HepG2 (cell line): ENCODE measurements at regions not wholly inside any gene's neighbourhood (a gene's known extent, or its start where the extent isn't known, plus 50 kb on each side); places are given as distances from the start of the nearest gene placed in this dataset.
A peak's percentile ranks its signal among the peaks of the same experiment; 100 is the strongest.

Source experiments
- ATAC-seq: fragments of 200-7000 bp; cut with Tn5 transposase; 3 replicates; pipeline ENCODE4 v1.9.1; 2020; ENCODE audit warnings: mild to moderate bottlenecking, moderate library complexity
- BruUV-seq: library from RNA; stranded (reverse); fragments of 400-500 nt; replicated peaks from 2 replicates; lab custom pipeline; 2021; lab: Mats Ljungman, UMichigan
- CTCF ChIA-PET: fragments of 300-600 bp; formaldehyde crosslinking; extraction: SDS; loops from one replicate; lab custom pipeline; 2021; ENCODE audit warnings: low total read pairs, inconsistent platforms, low intra/inter-chr PET ratio; lab: Yijun Ruan, JAX
- POLR2A ChIA-PET: fragments of 350-600 bp; sonication (Branson Sonifier 250); formaldehyde crosslinking; loops from one replicate; lab custom pipeline; 2020; ENCODE audit warnings: antibody characterized with exemption, inconsistent platforms; lab: Yijun Ruan, JAX
- DNase-seq: peaks from one replicate; pipeline ENCODE4 v3.0.0-alpha.2; 2015; ENCODE audit warnings: low spot score
- FAIRE-seq: peaks from 3 replicates; lab custom pipeline; 2011; peaks lifted over from hg19 to GRCh38; lab: Jason Lieb, UNC
- H2AFZ ChIP-seq: one replicate; pipeline ENCODE4 v1.6.1; 2011; ENCODE audit warnings: low read length, inconsistent platforms
- H3K27ac ChIP-seq: fragments of 300-600 bp; 3 replicates; pipeline ENCODE4 v1.8.0; 2011; ENCODE audit warnings: mixed run types, mild to moderate bottlenecking, mixed read lengths, low read length, inconsistent platforms; ENCODE audit not compliant: insufficient read depth; ENCODE audit errors: extremely low read length
- H3K27me3 ChIP-seq, 2 experiments: fragments of 200-600 bp in 1 of 2; 2 replicates in 1 of 2; 3 replicates in 1 of 2; pipeline versions ENCODE4 v1.6.0 to v1.8.0; 2011; ENCODE audit warnings: low read length in 2 of 2, mild to moderate bottlenecking in 2 of 2, moderate library complexity in 2 of 2, inconsistent platforms in 1 of 2; ENCODE audit not compliant: insufficient read depth in 2 of 2, control insufficient read depth in 1 of 2
- H3K36me3 ChIP-seq, 2 experiments: fragments of 200-600 bp in 1 of 2; replicated peaks in 1 of 2; 2 replicates in 1 of 2; 3 replicates in 1 of 2; pipeline versions ENCODE4 v1.5.1 to v1.8.0; 2011; ENCODE audit warnings: low read length in 2 of 2, inconsistent platforms in 1 of 2; ENCODE audit not compliant: insufficient read depth in 2 of 2, control insufficient read depth in 1 of 2
- H3K4me1 ChIP-seq: 2 replicates; pipeline ENCODE4 v1.5.1; 2012; ENCODE audit warnings: low read length, inconsistent platforms; ENCODE audit not compliant: insufficient read depth
- H3K4me2 ChIP-seq: 2 replicates; pipeline ENCODE4 v1.6.0; 2011; ENCODE audit warnings: low read depth, low read length, inconsistent platforms
- H3K4me3 ChIP-seq, 3 experiments: fragments of 200-600 bp in 1 of 3; sonication (generic), shearing (Covaris generic) in 1 of 3; replicated peaks in 1 of 3; 2 replicates each; pipeline ENCODE4 v1.5.1; 2011 to 2016; ENCODE audit warnings: low read length in 3 of 3, inconsistent platforms in 2 of 3, low read depth in 2 of 3, mild to moderate bottlenecking in 2 of 3, control low read depth in 1 of 3, mixed read lengths in 1 of 3; ENCODE audit not compliant: insufficient read depth in 1 of 3
- H3K79me2 ChIP-seq: one replicate; pipeline ENCODE4 v1.6.1; 2011; ENCODE audit warnings: low read length, inconsistent platforms; ENCODE audit not compliant: insufficient read depth
- H3K9ac ChIP-seq: 2 replicates; pipeline ENCODE4 v1.6.0; 2011; ENCODE audit warnings: mild to moderate bottlenecking, low read depth, low read length, inconsistent platforms; ENCODE audit not compliant: insufficient read depth
- H3K9me3 ChIP-seq: 2 replicates; pipeline ENCODE4 v1.5.1; 2012; ENCODE audit warnings: mild to moderate bottlenecking, low read length
- H4K20me1 ChIP-seq: 2 replicates; pipeline ENCODE4 v1.6.0; 2011; ENCODE audit warnings: inconsistent platforms, mild to moderate bottlenecking, low read length, moderate library complexity; ENCODE audit not compliant: insufficient read depth
- KDM4B ChIP-seq: sonication (generic); formaldehyde crosslinking; IDR thresholded peaks from 2 replicates; pipeline ENCODE4 v1.4.0; 2020; ENCODE audit warnings: missing genetic modification reagents
- NR2C2 ChIP-seq: sonication (generic); formaldehyde crosslinking; IDR thresholded peaks from 2 replicates; pipeline ENCODE4 v1.4.0; 2020; ENCODE audit warnings: missing genetic modification reagents, mild to moderate bottlenecking, moderate library complexity, borderline replicate concordance
- PHB2 ChIP-seq: fragments of 450-650 bp; IDR thresholded peaks from 2 replicates; pipeline ENCODE4 v1.6.1; 2018; ENCODE audit not compliant: partially characterized antibody
- REPIN1 ChIP-seq: sonication (generic); formaldehyde crosslinking; IDR thresholded peaks from 2 replicates; pipeline ENCODE4 v1.8.0; 2022; ENCODE audit warnings: missing genetic modification reagents, low read depth, mild to moderate bottlenecking, borderline replicate concordance
- SETDB1 ChIP-seq: sonication (generic); formaldehyde crosslinking; IDR thresholded peaks from 2 replicates; pipeline ENCODE4 v1.5.1; 2020; ENCODE audit warnings: missing genetic modification reagents, mild to moderate bottlenecking, borderline replicate concordance
- SNAI1 ChIP-seq: sonication (generic); formaldehyde crosslinking; IDR thresholded peaks from 2 replicates; pipeline ENCODE4 v1.5.0; 2020; ENCODE audit warnings: mild to moderate bottlenecking, missing genetic modification reagents, borderline replicate concordance
- ZNF124 ChIP-seq: sonication (generic); formaldehyde crosslinking; IDR thresholded peaks from 2 replicates; pipeline ENCODE4 v1.4.0; 2020; ENCODE audit warnings: missing genetic modification reagents
- ZNF615 ChIP-seq: sonication (generic); formaldehyde crosslinking; IDR thresholded peaks from 2 replicates; pipeline ENCODE4 v1.5.0; 2020; ENCODE audit warnings: mild to moderate bottlenecking, missing genetic modification reagents, borderline replicate concordance
- WGBS: methylation state at CpG from one replicate; pipeline ENCODE4 v1.1.6; 2017; ENCODE audit warnings: low lambda C conversion rate; 5-methylcytosine and 5-hydroxymethylcytosine counted together
- in situ Hi-C: cut with HindIII; loops from 2 replicates; pipeline ENCODE4 v1.10.0; 2017; ENCODE audit warnings: low pct_unique_long_range_greater_than_20kb; ENCODE audit not compliant: extremely low pct_ligation_motif_present
- intact Hi-C: fragments of 100-400 bp; cut with micrococcal nuclease; formaldehyde crosslinking; loops from one replicate; pipeline ENCODE4 v1.10.0; 2022; ENCODE audit not compliant: unreplicated experiment
- TF ChIP-seq, protein P1 (sequence below): sonication (generic); formaldehyde crosslinking; conservative IDR thresholded peaks from 2 replicates; pipeline ENCODE4 v1.8.0; 2022; ENCODE audit warnings: low read depth, missing genetic modification reagents
- TF ChIP-seq, protein P2 (sequence below): sonication (generic); formaldehyde crosslinking; IDR thresholded peaks from 2 replicates; pipeline ENCODE4 v1.4.0; 2020; ENCODE audit warnings: missing genetic modification reagents
- TF ChIP-seq, protein P3 (sequence below): sonication (generic); formaldehyde crosslinking; IDR thresholded peaks from 2 replicates; pipeline ENCODE4 v1.8.1; 2023; ENCODE audit warnings: mild to moderate bottlenecking, missing genetic modification reagents
- TF ChIP-seq, protein P4 (sequence below): sonication (generic); formaldehyde crosslinking; IDR thresholded peaks from 2 replicates; pipeline ENCODE4 v1.8.0; 2022; ENCODE audit warnings: mild to moderate bottlenecking, missing genetic modification reagents
- TF ChIP-seq, protein P5 (sequence below): sonication (generic); formaldehyde crosslinking; IDR thresholded peaks from 2 replicates; pipeline ENCODE4 v1.8.1; 2022; ENCODE audit warnings: low read depth, mild to moderate bottlenecking, missing genetic modification reagents
- TF ChIP-seq, protein P6 (sequence below): sonication (generic); formaldehyde crosslinking; IDR thresholded peaks from 2 replicates; pipeline ENCODE4 v1.4.0; 2020; ENCODE audit warnings: low read depth, mild to moderate bottlenecking, missing genetic modification reagents

DNA sequence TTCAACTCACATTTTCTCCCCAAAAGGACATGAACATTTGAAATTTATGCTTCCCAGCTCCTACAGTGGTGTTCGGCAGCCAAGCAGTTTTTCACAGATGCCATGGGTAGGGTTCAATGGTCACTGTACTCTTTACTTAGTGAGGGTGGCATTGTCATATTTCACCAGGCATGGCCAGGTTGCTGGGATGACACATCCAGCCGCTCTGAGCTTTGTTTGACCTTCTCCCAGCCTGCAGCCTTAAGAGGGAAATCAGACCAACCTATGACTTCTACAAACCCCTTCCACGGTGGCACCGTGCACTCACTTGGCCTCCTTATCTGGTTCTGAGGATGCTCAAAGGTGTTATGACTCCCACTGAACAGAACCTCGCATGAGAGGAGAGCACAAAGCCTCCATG is 108.4 kb upstream of the SH3BP4 start (continued):
- TF ChIP-seq SETDB1 (CRISPR knock-in tag) (no peak), ZNF124 (CRISPR knock-in tag) (0 out of 2 replicates have a peak, but pooled peaks have one; percentile 37), NR2C2 (peak; percentile 40; the same call in 1 of the 2 replicates), SNAI1 (no peak), KDM4B (CRISPR knock-in tag) (0 out of 2 replicates have a peak, but pooled peaks have one; percentile 20)
- TF ChIP-seq, protein P1, sequence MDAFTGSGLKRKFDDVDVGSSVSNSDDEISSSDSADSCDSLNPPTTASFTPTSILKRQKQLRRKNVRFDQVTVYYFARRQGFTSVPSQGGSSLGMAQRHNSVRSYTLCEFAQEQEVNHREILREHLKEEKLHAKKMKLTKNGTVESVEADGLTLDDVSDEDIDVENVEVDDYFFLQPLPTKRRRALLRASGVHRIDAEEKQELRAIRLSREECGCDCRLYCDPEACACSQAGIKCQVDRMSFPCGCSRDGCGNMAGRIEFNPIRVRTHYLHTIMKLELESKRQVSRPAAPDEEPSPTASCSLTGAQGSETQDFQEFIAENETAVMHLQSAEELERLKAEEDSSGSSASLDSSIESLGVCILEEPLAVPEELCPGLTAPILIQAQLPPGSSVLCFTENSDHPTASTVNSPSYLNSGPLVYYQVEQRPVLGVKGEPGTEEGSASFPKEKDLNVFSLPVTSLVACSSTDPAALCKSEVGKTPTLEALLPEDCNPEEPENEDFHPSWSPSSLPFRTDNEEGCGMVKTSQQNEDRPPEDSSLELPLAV, result no peak

DNA sequence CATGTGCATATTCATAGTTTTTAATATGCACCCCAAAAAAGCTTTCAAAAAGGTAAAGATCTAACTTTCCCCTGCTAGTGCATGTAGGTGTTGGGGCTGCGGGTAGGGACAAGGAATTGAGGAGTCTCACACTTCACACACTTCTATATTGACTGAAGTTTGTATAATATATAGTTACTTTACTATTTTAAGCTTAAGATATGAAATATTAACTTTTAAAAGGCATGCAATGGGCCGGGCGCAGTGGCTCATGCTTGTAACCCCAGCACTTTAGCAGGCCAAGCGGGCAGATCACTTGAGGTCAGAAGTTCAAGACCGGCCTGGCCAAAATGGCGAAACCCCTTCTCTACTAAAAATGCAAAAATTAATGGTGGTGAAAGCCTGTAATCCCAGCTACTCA is 109.1 kb upstream of the SH3BP4 start:
- 97% methylated on average over 6 of the region's 6 CpGs for WGBS
- Histone ChIP-seq H4K20me1 (no peaks in the 10 kb centered on the region), H3K79me2 (no peaks in the 10 kb centered on the region), H3K36me3 (no peaks in the 10 kb centered on the region), H3K4me3 (no peak overlapping the region), H3K27ac (no peak overlapping the region), H3K4me2 (no peak overlapping the region), H3K4me1 (peaks cover 100% of the 10 kb centered on the region), H3K9me3 (no peaks in the 10 kb centered on the region), H3K9ac (no peak overlapping the region), H2AFZ (no peak overlapping the region), H3K27me3 (no peaks in the 10 kb centered on the region)
- in situ Hi-C loops, result no loop called here
- ChIA-PET CTCF (no interaction called here), POLR2A (interaction anchor here (0.6 to 4.4 kb wide), 22 partner anchors 9 to 1448 kb away, joined by 3 to 24 read pairs (median 6); no protein-coding TSS in a partner anchor)
- ATAC-seq (no peak), DNase-seq (no peak), FAIRE-seq (no peak)
- intact Hi-C loops, result loop anchor here (5.0 kb wide), 1 partner anchor 150 kb away; no protein-coding TSS in a partner anchor
- BruUV-seq, result no TSS peak
- TF ChIP-seq, protein P2, sequence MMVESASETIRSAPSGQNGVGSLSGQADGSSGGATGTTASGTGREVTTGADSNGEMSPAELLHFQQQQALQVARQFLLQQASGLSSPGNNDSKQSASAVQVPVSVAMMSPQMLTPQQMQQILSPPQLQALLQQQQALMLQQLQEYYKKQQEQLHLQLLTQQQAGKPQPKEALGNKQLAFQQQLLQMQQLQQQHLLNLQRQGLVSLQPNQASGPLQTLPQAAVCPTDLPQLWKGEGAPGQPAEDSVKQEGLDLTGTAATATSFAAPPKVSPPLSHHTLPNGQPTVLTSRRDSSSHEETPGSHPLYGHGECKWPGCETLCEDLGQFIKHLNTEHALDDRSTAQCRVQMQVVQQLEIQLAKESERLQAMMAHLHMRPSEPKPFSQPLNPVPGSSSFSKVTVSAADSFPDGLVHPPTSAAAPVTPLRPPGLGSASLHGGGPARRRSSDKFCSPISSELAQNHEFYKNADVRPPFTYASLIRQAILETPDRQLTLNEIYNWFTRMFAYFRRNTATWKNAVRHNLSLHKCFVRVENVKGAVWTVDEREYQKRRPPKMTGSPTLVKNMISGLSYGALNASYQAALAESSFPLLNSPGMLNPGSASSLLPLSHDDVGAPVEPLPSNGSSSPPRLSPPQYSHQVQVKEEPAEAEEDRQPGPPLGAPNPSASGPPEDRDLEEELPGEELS, result no peak
- TF ChIP-seq, protein P3, sequence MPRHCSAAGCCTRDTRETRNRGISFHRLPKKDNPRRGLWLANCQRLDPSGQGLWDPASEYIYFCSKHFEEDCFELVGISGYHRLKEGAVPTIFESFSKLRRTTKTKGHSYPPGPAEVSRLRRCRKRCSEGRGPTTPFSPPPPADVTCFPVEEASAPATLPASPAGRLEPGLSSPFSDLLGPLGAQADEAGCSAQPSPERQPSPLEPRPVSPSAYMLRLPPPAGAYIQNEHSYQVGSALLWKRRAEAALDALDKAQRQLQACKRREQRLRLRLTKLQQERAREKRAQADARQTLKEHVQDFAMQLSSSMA, result no peak
- TF ChIP-seq PHB2, result no peak
- TF ChIP-seq REPIN1 (CRISPR knock-in tag), result no peak
- TF ChIP-seq ZNF615 (CRISPR knock-in tag), result 0 out of 2 replicates have a peak, but pooled peaks have one; percentile 47
- TF ChIP-seq, protein P4, sequence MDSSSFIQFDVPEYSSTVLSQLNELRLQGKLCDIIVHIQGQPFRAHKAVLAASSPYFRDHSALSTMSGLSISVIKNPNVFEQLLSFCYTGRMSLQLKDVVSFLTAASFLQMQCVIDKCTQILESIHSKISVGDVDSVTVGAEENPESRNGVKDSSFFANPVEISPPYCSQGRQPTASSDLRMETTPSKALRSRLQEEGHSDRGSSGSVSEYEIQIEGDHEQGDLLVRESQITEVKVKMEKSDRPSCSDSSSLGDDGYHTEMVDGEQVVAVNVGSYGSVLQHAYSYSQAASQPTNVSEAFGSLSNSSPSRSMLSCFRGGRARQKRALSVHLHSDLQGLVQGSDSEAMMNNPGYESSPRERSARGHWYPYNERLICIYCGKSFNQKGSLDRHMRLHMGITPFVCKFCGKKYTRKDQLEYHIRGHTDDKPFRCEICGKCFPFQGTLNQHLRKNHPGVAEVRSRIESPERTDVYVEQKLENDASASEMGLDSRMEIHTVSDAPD (CRISPR knock-in tag), result no peak
- TF ChIP-seq, protein P5, sequence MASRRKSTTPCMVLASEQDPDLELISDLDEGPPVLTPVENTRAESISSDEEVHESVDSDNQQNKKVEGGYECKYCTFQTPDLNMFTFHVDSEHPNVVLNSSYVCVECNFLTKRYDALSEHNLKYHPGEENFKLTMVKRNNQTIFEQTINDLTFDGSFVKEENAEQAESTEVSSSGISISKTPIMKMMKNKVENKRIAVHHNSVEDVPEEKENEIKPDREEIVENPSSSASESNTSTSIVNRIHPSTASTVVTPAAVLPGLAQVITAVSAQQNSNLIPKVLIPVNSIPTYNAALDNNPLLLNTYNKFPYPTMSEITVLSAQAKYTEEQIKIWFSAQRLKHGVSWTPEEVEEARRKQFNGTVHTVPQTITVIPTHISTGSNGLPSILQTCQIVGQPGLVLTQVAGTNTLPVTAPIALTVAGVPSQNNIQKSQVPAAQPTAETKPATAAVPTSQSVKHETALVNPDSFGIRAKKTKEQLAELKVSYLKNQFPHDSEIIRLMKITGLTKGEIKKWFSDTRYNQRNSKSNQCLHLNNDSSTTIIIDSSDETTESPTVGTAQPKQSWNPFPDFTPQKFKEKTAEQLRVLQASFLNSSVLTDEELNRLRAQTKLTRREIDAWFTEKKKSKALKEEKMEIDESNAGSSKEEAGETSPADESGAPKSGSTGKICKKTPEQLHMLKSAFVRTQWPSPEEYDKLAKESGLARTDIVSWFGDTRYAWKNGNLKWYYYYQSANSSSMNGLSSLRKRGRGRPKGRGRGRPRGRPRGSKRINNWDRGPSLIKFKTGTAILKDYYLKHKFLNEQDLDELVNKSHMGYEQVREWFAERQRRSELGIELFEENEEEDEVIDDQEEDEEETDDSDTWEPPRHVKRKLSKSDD (CRISPR knock-in tag), result no peak
- TF ChIP-seq, protein P6, sequence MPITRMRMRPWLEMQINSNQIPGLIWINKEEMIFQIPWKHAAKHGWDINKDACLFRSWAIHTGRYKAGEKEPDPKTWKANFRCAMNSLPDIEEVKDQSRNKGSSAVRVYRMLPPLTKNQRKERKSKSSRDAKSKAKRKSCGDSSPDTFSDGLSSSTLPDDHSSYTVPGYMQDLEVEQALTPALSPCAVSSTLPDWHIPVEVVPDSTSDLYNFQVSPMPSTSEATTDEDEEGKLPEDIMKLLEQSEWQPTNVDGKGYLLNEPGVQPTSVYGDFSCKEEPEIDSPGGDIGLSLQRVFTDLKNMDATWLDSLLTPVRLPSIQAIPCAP, result no peak
